ENCODE measurements at regions not wholly inside any gene's neighbourhood (a gene's known extent, or its start where the extent isn't known, plus 50 kb on each side); places are given as distances from the start of the nearest gene placed in this dataset.

DNA sequence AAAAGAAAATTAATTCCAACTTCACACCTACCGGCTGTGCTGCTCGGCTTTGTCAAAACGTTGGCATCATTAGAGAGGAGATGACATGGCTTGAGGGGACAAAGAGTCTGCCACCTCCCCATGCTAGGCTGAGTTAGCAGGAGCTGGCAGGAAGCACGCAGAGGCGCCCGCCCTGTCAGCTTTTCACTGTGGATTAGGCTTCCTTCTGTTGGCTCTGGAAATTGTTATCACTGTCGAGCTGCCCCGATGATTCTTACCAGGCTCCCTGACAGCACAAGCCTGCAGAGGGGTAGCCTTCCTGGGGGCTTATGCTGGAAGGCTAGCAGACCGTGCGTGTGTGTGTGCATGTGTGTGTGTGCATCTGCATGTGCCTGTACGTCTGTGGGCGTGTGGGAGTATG is 490.9 kb upstream of the TBX3 start:
- Histone ChIP-seq H3F3A (ENCODE audit: low read depth) (no peaks in the 10 kb centered on the region), H3K79me2 (ENCODE audit: insufficient read depth, low read length) (no peaks in the 10 kb centered on the region), H2AFZ (ENCODE audit: low read length) (no peak overlapping the region), H4K20me1 (ENCODE audit: insufficient read depth, low read length, poor library complexity, severe bottlenecking) (no peaks in the 10 kb centered on the region), H3K4me1 (ENCODE audit: insufficient read depth, low read length, poor library complexity, severe bottlenecking) (no peaks in the 10 kb centered on the region), H3K4me3 (ENCODE audit: low read length, poor library complexity, severe bottlenecking) (no peak overlapping the region), H3K9ac (ENCODE audit: low read depth, low read length, poor library complexity, severe bottlenecking) (no peak overlapping the region), H3K9me2 (replicated peaks; ENCODE audit: low read depth, low read length) (no peaks in the 10 kb centered on the region), H3K9me3 (ENCODE audit: insufficient read depth, low read depth, low read length) (no peaks in the 10 kb centered on the region; the same call in 1 of the 2 replicates), H3K4me2 (ENCODE audit: low read depth, low read length, poor library complexity, severe bottlenecking) (no peak overlapping the region), H3K36me3 (ENCODE audit: insufficient read depth, low read length) (no peaks in the 10 kb centered on the region), H3K27me3 (ENCODE audit: insufficient read depth, low read length, poor library complexity, severe bottlenecking) (no peaks in the 10 kb centered on the region)
- TF ChIP-seq CTCF (conservative IDR thresholded peaks at IDR 0.05; ENCODE audit: low read length), result no peak
- no peak for TF ChIP-seq EZH2phosphoT487 (IDR thresholded peaks at IDR 0.05; ENCODE audit: borderline replicate concordance)

- H4K20me1 ChIP-seq (ENCODE audit: insufficient read depth, low read length, poor library complexity, severe bottlenecking), result no peaks in the 10 kb centered on the region
- H3K27me3 ChIP-seq (ENCODE audit: insufficient read depth, low read length, poor library complexity, severe bottlenecking), result no peaks in the 10 kb centered on the region
- no peaks in the 10 kb centered on the region for H3K9me2 ChIP-seq (replicated peaks; ENCODE audit: low read depth, low read length)
- TF ChIP-seq EZH2phosphoT487 (IDR thresholded peaks at IDR 0.05; ENCODE audit: borderline replicate concordance) (no peak), CTCF (conservative IDR thresholded peaks at IDR 0.05; ENCODE audit: low read length) (no peak)
- H3K79me2 ChIP-seq (ENCODE audit: insufficient read depth, low read length), result no peaks in the 10 kb centered on the region
- H3K4me2 ChIP-seq (ENCODE audit: low read depth, low read length, poor library complexity, severe bottlenecking), result no peak overlapping the region
- H2AFZ ChIP-seq (ENCODE audit: low read length), result no peak overlapping the region
- H3F3A ChIP-seq (ENCODE audit: low read depth), result no peaks in the 10 kb centered on the region
- no peaks in the 10 kb centered on the region for H3K4me1 ChIP-seq (ENCODE audit: insufficient read depth, low read length, poor library complexity, severe bottlenecking)
- H3K9ac ChIP-seq (ENCODE audit: low read depth, low read length, poor library complexity, severe bottlenecking), result no peak overlapping the region
- no peak overlapping the region for H3K4me3 ChIP-seq (ENCODE audit: low read length, poor library complexity, severe bottlenecking)
- no peaks in the 10 kb centered on the region for H3K9me3 ChIP-seq (ENCODE audit: insufficient read depth, low read depth, low read length)
- H3K36me3 ChIP-seq (ENCODE audit: insufficient read depth, low read length), result no peaks in the 10 kb centered on the region
These were observed 488.5 kb upstream of the TBX3 start for GRCh38 chr12:115172521-115172920.

DNA sequence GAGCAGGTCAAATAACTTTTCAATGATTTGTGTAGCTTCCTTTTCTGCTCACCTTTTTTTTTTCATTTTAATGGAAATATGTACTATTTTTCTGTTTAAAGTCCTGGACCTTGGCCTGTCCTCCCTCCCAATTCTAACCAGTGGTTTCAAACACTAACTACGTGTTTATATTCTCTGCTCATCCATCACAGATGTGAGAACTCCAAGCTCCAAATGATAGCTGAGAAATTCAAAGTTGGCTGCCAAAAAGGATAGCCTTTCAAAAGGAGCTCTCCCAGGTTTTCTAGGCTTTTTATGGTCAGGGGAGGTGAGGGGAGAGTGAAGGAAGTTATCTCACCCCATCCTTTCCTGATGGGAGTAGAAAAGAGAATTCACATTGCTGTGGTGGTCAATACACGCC is 486.0 kb upstream of the TBX3 start:
- H3K4me3 ChIP-seq (ENCODE audit: low read length, poor library complexity, severe bottlenecking), result no peak overlapping the region
- no peaks in the 10 kb centered on the region for H3K9me3 ChIP-seq (ENCODE audit: insufficient read depth, low read depth, low read length)
- no peak overlapping the region for H2AFZ ChIP-seq (ENCODE audit: low read length)
- no peak overlapping the region for H3K4me2 ChIP-seq (ENCODE audit: low read depth, low read length, poor library complexity, severe bottlenecking)
- H3K4me1 ChIP-seq (ENCODE audit: insufficient read depth, low read length, poor library complexity, severe bottlenecking), result no peaks in the 10 kb centered on the region
- H3F3A ChIP-seq (ENCODE audit: low read depth), result no peaks in the 10 kb centered on the region
- no peaks in the 10 kb centered on the region for H3K36me3 ChIP-seq (ENCODE audit: insufficient read depth, low read length)
- H4K20me1 ChIP-seq (ENCODE audit: insufficient read depth, low read length, poor library complexity, severe bottlenecking), result no peaks in the 10 kb centered on the region
- H3K9me2 ChIP-seq (replicated peaks; ENCODE audit: low read depth, low read length), result no peaks in the 10 kb centered on the region
- TF ChIP-seq CTCF (conservative IDR thresholded peaks at IDR 0.05; ENCODE audit: low read length) (no peak), EZH2phosphoT487 (IDR thresholded peaks at IDR 0.05; ENCODE audit: borderline replicate concordance) (no peak)
- H3K9ac ChIP-seq (ENCODE audit: low read depth, low read length, poor library complexity, severe bottlenecking), result no peak overlapping the region
- H3K27me3 ChIP-seq (ENCODE audit: insufficient read depth, low read length, poor library complexity, severe bottlenecking), result no peaks in the 10 kb centered on the region
- no peaks in the 10 kb centered on the region for H3K79me2 ChIP-seq (ENCODE audit: insufficient read depth, low read length)

All from Loucy (cell line).